ENCODE measurements at regions not wholly inside any gene's neighbourhood (a gene's known extent, or its start where the extent isn't known, plus 50 kb on each side); places are given as distances from the start of the nearest gene placed in this dataset.

- DNase-seq (ENCODE audit: low read depth in 2 of 3, low spot score in 2 of 3) = no peak
Measured at GRCh38 chr16:79411357-79411756, 189.2 kb downstream of the MAF start.

GRCh38 chr16:79409978-79410377, 190.6 kb downstream of the MAF start:
- DNase-seq (ENCODE audit: low read depth in 2 of 3, low spot score in 2 of 3) = peak in 2 of 3 donors; percentile 33 to 69

GRCh38 chr16:79408355-79408754, 192.2 kb downstream of the MAF start:
- DNase-seq (ENCODE audit: low read depth in 2 of 3, low spot score in 2 of 3) = no peak

- no peak for DNase-seq (ENCODE audit: low read depth in 2 of 3, low spot score in 2 of 3)
Measured at GRCh38 chr16:79407461-79408135, 192.9 kb downstream of the MAF start.

GRCh38 chr16:79407005-79407404, 193.5 kb downstream of the MAF start:
- no peak for DNase-seq (ENCODE audit: low read depth in 2 of 3, low spot score in 2 of 3)

GRCh38 chr16:79404571-79404970, 196.0 kb downstream of the MAF start:
- no peak for DNase-seq (ENCODE audit: low read depth in 2 of 3, low spot score in 2 of 3)

GRCh38 chr16:79403534-79403933, 197.0 kb downstream of the MAF start:
- no peak for DNase-seq (ENCODE audit: low read depth in 2 of 3, low spot score in 2 of 3)

GRCh38 chr16:79402920-79403319, 197.6 kb downstream of the MAF start:
- no peak for DNase-seq (ENCODE audit: low read depth in 2 of 3, low spot score in 2 of 3)

GRCh38 chr16:79402356-79402755, 198.2 kb downstream of the MAF start:
- DNase-seq (ENCODE audit: low read depth in 2 of 3, low spot score in 2 of 3) = no peak

- no peak for DNase-seq (ENCODE audit: low read depth in 2 of 3, low spot score in 2 of 3)
Measured at GRCh38 chr16:79401782-79402181, 198.8 kb downstream of the MAF start.

GRCh38 chr16:79401157-79401556, 199.4 kb downstream of the MAF start:
- DNase-seq (ENCODE audit: low read depth in 2 of 3, low spot score in 2 of 3) = no peak

- no peak for DNase-seq (ENCODE audit: low read depth in 2 of 3, low spot score in 2 of 3)
Measured at GRCh38 chr16:79400462-79401149, 199.9 kb downstream of the MAF start.

GRCh38 chr16:79395591-79395990, 204.9 kb downstream of the MAF start:
- no peak for DNase-seq (ENCODE audit: low read depth in 2 of 3, low spot score in 2 of 3)

- DNase-seq (ENCODE audit: low read depth in 2 of 3, low spot score in 2 of 3) = no peak
Measured at GRCh38 chr16:79394206-79394605, 206.3 kb downstream of the MAF start.

GRCh38 chr16:79393564-79393963, 207.0 kb downstream of the MAF start:
- DNase-seq (ENCODE audit: low read depth in 2 of 3, low spot score in 2 of 3) = no peak

- DNase-seq (ENCODE audit: low read depth in 2 of 3, low spot score in 2 of 3) = no peak
Measured at GRCh38 chr16:79393127-79393526, 207.4 kb downstream of the MAF start.

- no peak for DNase-seq (ENCODE audit: low read depth in 2 of 3, low spot score in 2 of 3)
Measured at GRCh38 chr16:79392081-79392480, 208.5 kb downstream of the MAF start.

- DNase-seq (ENCODE audit: low read depth in 2 of 3, low spot score in 2 of 3) = no peak
Measured at GRCh38 chr16:79391395-79391794, 209.1 kb downstream of the MAF start.

- no peak for DNase-seq (ENCODE audit: low read depth in 2 of 3, low spot score in 2 of 3)
Measured at GRCh38 chr16:79390481-79391051, 210.0 kb downstream of the MAF start.

- no peak for DNase-seq (ENCODE audit: low read depth in 2 of 3, low spot score in 2 of 3)
Measured at GRCh38 chr16:79388396-79388795, 212.1 kb downstream of the MAF start.

GRCh38 chr16:79386299-79386698, 214.2 kb downstream of the MAF start:
- DNase-seq (ENCODE audit: low read depth in 2 of 3, low spot score in 2 of 3) = no peak

- DNase-seq (ENCODE audit: low read depth in 2 of 3, low spot score in 2 of 3) = peak in 2 of 3 donors; percentile 12 to 41
Measured at GRCh38 chr16:79381603-79382042, 218.9 kb downstream of the MAF start.
